Mesothelial cell of epicardium (in vitro differentiated cells): ENCODE measurements at regions not wholly inside any gene's neighbourhood (a gene's known extent, or its start where the extent isn't known, plus 50 kb on each side); places are given as distances from the start of the nearest gene placed in this dataset.

Experiments used
- DNase-seq, 2 experiments: peaks; one replicate each; pipeline ENCODE4 v3.0.0; 2021; ENCODE audit warnings: low spot score in 2 of 2; ENCODE audit not compliant: unreplicated experiment in 2 of 2
- H3K27ac Mint-ChIP-seq: 2 replicates; pipeline ENCODE4 v1.8.0; 2021; ENCODE audit warnings: mixed read lengths
- H3K27me3 Mint-ChIP-seq: 2 replicates; pipeline ENCODE4 v1.8.0; 2021; ENCODE audit warnings: low read depth, mixed read lengths
- H3K36me3 Mint-ChIP-seq: 2 replicates; pipeline ENCODE4 v1.8.0; 2021; ENCODE audit warnings: mixed read lengths
- H3K4me1 Mint-ChIP-seq: 2 replicates; pipeline ENCODE4 v1.8.0; 2021; ENCODE audit warnings: mixed read lengths
- H3K4me3 Mint-ChIP-seq: 2 replicates; pipeline ENCODE4 v1.8.0; 2021; ENCODE audit warnings: mild to moderate bottlenecking, moderate library complexity, mixed read lengths
- H3K9me3 Mint-ChIP-seq: 2 replicates; pipeline ENCODE4 v1.8.0; 2021; ENCODE audit warnings: mixed read lengths
- CTCF ChIP-seq: fragments of 200-600 bp; sonication (generic); IDR thresholded peaks from one replicate; pipeline ENCODE4 v1.5.0; 2021; ENCODE audit warnings: antibody characterized with exemption; ENCODE audit not compliant: unreplicated experiment

- Mint-ChIP-seq H3K27me3 (no peaks in the 10 kb centered on the region), H3K9me3 (peaks cover 3% of the 10 kb centered on the region), H3K36me3 (no peaks in the 10 kb centered on the region), H3K27ac (no peak overlapping the region), H3K4me1 (peaks cover 50% of the 10 kb centered on the region), H3K4me3 (no peak overlapping the region)
- no peak for TF ChIP-seq CTCF
- no peak for DNase-seq
Observed at GRCh38 chr3:1907911-1908310, 190.8 kb upstream of the CNTN4 start.

GRCh38 chr3:1908651-1909445 is 189.8 kb upstream of the CNTN4 start:
- H3K36me3 Mint-ChIP-seq = no peaks in the 10 kb centered on the region
- no peaks in the 10 kb centered on the region for H3K27me3 Mint-ChIP-seq
- DNase-seq = no peak
- H3K4me1 Mint-ChIP-seq = peaks cover 50% of the 10 kb centered on the region
- TF ChIP-seq CTCF = no peak
- H3K9me3 Mint-ChIP-seq = peaks cover 3% of the 10 kb centered on the region
- H3K4me3 Mint-ChIP-seq = no peak overlapping the region
- peak overlapping the region; percentile 76 for H3K27ac Mint-ChIP-seq

- peaks cover 42% of the 10 kb centered on the region for H3K4me1 Mint-ChIP-seq
- no peaks in the 10 kb centered on the region for H3K27me3 Mint-ChIP-seq
- no peak overlapping the region for H3K4me3 Mint-ChIP-seq
- H3K27ac Mint-ChIP-seq = peak overlapping the region; percentile 76
- no peak for TF ChIP-seq CTCF
- peaks cover 9% of the 10 kb centered on the region for H3K9me3 Mint-ChIP-seq
- no peak for DNase-seq
- H3K36me3 Mint-ChIP-seq = no peaks in the 10 kb centered on the region
Observed at GRCh38 chr3:1910322-1910721, 188.3 kb upstream of the CNTN4 start.

GRCh38 chr3:1929788-1930414 is 168.8 kb upstream of the CNTN4 start:
- Mint-ChIP-seq H3K4me1 (no peaks in the 10 kb centered on the region), H3K27me3 (no peaks in the 10 kb centered on the region), H3K9me3 (peaks cover 35% of the 10 kb centered on the region), H3K4me3 (no peak overlapping the region), H3K36me3 (peaks cover 3% of the 10 kb centered on the region), H3K27ac (no peak overlapping the region)
- TF ChIP-seq CTCF = no peak
- DNase-seq = no peak

- no peak for DNase-seq
- Mint-ChIP-seq H3K4me3 (no peak overlapping the region), H3K9me3 (peaks cover 18% of the 10 kb centered on the region), H3K27me3 (peaks cover 3% of the 10 kb centered on the region), H3K4me1 (peaks cover 16% of the 10 kb centered on the region), H3K27ac (no peak overlapping the region), H3K36me3 (peaks cover under 1% of the 10 kb centered on the region)
- TF ChIP-seq CTCF = no peak
Observed at GRCh38 chr3:1938975-1939374, 159.7 kb upstream of the CNTN4 start.
